Ureter (tissue), 1 donor: ENCODE measurements at regions not wholly inside any gene's neighbourhood (a gene's known extent, or its start where the extent isn't known, plus 50 kb on each side); places are given as distances from the start of the nearest gene placed in this dataset.

Experiments used
- DNase-seq: peaks from one replicate; pipeline ENCODE4 v3.0.0-alpha.2; 2020; ENCODE audit warnings: low spot score
- donor health status: DM: yes; HTN: yes; CAD: no.

DNA sequence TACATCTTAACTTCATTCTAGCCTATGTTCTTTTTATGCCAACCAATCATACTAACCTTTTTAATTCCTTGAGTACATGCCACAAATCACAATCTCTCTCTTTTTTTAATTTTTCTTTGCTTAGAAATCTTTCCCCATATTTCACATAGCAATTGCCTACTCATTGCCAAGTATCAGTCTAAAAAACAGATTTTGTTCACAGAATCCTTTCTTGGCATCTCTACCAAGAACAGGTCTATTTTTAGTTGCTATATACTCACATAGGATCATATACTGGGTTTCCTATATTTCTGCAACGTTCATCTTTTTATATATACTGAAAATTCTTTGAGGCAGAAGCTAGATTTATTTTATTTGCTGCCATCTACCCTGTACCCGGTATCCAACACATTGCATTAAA, 292.1 kb downstream of the GASK1B start:
- DNase-seq: no peak

DNA sequence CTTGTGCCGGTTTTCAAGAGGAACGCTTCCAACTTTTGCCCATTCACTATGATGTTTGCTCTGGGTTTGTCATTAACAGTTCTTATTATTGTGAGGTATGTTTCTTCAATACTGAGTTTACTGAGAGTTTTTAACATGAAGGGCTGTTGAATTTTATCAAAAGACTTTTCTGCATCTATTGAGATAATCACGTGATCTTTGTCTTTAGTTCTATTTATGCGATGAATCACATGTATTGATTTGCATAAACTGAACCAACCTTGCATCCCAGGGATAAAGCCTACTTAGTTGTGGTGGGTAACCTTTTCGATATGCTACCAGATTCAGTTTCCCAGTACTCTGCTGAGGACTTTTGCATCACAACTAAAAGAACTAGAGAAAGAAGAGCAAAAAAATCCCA, 318.0 kb downstream of the GASK1B start:
- no peak for DNase-seq

DNA sequence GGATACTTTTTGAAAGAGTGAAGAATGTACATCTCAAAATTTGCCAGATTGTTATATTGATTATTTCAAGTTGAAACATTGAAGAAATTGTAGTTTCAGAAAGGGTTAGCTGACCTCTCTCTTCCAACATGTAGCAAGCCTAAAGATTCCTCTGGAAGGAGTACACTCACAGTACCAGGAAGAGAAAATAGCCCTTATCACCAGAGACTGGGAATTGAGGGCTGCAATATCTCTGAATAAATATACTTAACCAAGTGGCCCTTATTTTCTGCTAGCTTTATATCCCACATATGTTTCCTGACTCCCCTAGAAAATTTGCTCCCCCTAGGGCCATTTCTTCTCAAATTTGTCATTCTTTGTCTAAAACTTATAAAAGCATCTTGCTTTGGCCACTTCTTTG, 332.2 kb downstream of the GASK1B start:
- DNase-seq: no peak

DNA sequence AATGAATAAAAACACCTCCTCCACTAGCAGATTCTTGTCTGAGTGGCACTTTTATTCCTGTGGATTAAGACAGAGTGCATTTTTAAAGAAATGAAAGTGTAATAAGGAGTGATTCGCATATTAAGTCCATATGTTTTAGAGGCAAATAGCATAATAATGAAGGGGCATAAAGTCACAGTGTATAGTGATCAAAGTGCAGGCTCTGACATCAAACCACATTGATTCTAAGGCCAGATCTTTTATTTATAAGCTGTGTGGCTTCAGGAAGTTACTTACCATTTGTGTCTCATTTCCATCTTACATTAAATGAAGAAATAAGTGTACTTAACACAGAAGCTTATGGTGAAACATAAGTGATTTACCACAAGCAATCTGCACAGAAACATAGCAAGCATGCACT, 332.8 kb downstream of the GASK1B start:
- DNase-seq: no peak

DNA sequence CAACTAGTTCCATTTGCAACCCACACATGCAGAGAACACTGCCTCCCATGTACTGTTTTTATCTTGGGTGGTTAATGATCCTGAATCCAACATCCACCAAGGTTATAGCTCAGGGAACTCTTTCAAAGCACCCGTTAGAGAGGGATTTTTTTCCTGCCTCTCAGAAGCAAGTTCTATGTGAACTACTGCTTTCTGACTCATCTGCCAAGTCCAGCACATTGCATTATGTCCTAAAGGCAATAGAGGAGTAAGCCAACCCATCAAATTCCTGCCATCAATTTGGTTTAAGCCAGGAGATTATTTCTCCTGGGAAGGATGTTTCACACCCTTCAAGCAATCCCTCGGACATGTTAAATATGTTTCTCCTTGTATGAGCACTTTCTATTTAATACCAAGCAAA, 334.5 kb downstream of the GASK1B start:
- DNase-seq: no peak

DNA sequence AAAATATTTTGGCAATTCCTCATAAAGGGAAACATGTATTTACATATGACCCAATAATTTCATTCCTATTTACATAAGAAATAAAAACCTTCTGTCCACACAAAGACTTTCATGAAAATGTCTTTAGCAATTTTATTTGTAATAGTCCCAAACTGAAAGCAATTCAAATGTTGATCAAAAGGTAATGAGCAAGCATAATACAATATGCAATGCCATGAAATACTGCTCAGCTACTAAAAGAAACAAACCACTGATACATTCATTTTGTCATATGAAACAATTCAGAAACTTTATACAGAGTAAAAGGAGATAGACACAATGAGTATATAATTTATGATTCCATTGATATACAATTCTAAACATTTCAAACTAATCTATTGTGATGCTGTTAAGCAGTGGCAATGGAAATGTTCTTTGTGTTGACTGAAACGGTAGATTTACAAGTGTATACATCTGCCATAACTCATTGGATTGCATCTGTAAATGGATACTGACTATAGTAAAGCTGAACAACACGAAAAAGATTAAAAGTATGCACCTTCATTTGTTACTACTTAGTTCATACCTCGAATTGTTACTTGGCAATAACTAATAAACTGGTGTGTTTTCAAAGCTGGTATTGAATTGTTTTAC, 335.6 kb downstream of the GASK1B start:
- DNase-seq: no peak

DNA sequence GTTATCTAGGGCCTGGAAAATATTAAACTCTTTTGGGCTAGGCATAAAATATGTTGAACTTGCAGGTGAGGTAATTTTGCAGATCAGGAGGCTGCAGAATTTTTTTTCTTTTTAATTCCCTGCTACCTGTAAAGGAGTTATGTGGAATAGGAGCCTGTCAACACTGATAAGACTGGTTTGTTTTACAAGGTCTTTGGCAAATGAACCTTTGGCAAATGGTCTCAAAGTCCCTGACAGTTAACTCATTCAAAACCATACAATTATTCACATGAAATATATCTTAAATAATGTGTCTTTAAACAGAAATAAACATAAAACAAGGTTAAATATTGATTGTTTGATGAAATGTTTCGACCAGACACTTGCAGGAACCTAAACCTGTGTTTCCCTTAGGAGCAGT, 340.2 kb downstream of the GASK1B start:
- no peak for DNase-seq

DNA sequence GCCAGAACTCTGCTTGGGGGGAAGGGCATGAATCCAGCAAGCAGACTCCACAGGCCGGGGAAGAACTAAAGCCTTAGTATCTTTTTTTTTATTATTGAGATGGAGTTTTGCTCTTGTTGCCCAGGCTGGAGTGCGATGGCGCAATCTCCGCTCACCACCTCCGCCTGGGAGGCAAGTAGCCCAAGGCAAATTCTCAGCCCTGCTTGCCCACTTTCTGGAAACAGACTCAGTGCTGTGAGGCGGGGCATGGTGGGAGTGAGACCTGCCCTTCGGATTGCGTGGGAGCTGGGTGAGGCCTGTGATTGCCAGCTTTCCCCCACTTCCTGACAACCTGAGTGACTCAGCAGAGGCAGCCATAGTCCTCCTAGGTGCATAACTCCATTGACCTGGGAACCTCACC, 348.8 kb downstream of the GASK1B start:
- no peak for DNase-seq

DNA sequence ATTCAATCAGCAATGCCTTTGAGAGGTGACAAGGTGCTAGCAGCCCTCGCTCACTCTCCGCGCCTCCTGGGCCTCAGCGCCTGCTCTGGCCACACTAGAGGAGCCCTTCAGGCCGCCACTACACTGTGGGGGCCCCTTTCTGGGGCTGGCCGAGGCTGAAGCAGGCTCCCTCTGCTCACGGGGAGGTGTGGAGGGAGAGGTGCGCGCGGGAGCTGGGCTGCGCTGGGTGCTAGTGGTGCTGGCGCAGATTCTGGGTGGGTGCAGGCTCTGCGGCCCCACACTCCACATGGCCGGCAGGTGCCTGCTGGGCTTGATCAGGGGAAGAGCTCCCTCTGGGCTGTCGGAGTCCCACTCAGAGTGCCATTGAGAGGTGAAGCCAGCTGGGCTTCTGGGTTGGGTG, 351.0 kb downstream of the GASK1B start:
- no peak for DNase-seq

DNA sequence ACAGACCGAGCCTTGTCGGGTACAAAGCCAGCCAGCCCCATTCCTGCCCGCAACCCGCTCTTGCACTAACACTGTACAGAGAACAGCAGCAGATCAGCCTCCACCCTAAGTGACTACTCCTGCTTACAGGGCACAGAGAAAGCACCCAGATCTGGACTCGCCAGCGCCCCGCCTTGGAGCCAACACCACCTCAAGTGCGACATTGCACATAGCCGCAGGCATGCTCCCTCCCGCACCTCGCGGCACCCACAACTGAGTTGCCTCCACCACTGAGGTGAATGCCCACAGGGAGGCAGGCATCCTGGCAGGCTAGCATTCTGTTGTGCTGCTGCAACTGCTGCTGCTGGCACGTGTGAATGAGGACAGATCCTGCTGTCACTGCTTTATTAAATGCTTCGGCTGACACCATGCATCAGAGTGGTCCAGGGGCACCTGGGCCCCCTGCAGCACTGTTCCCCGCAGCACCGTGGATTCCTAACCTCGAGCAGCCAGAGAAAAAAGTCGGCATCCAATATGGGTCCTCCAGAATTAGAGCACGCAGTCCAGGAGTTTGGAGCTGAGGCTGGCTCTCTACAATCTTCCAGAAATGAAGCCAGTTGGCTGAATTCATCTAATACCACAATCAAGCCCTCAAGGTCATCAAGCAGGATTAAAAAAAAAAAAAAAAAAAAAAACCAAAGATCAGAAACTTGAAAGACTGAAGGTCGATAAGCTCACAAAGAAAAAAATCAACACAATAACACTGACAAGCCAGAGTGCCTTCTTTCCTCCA, 352.9 kb downstream of the GASK1B start:
- DNase-seq: no peak

DNA sequence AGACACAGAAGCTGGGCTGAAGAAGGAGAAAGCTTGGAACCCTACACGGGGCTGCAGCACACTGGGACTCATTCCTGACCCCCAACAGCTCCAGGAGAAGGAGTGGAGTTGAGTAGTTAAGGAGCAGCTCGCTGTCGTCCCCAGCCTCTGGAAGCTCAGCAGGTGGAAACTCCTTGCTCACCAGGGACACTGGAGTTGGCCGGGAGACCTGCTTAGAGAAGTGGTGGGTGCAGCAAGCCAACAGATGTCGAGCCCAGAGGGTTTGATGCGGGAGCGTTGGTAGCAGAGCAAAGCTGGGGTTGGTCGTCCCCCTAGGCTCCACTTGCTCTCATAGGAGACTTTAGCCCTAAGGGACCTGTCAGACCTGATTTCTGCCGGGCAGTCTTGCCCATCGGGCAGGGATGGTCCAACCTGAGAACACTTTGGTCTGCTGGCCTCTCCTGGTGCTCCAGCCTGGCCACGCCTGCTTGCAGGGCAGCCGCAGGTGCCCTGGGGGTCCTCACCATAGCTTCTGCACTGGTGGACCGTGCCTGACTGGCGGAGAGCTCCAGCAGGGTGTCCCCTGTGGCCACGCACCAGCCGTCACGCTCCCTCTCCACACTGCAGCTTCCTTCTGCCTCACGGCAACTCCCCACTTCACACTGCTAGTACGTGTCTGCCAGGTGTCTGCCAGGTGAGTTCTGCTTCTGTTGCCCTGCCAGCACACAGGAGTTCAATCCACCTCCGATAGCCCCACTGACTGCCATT, 353.7 kb downstream of the GASK1B start:
- no peak for DNase-seq

DNA sequence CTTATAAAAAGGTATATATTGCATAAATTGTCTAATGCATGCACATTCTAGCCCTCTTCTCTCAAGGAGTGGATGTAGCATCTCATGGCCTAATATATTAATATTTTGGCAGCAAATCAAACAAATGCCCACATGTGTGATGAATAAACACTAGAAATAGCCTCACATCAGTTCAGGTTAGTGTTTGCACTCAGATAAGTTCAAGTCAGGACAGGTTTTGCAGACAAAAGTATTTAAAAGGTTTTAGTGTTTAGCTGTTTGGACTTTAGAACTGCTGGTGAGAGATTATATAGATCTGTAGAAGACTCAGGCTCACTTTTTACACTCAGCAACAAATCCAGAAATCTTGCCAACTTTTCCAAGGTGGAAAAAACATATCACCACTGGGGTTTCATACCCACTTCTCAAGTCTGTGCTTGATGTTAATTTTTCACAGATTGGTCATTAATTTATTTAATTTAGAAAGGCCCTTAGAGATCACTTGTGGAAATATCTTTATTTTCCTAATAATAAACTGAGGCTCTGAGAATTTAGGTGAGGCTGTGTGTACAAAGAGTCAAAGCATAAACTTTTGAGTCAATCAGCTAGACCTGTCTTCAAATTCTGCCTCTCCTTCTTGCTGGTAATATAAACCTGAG, 362.6 kb downstream of the GASK1B start:
- no peak for DNase-seq

DNA sequence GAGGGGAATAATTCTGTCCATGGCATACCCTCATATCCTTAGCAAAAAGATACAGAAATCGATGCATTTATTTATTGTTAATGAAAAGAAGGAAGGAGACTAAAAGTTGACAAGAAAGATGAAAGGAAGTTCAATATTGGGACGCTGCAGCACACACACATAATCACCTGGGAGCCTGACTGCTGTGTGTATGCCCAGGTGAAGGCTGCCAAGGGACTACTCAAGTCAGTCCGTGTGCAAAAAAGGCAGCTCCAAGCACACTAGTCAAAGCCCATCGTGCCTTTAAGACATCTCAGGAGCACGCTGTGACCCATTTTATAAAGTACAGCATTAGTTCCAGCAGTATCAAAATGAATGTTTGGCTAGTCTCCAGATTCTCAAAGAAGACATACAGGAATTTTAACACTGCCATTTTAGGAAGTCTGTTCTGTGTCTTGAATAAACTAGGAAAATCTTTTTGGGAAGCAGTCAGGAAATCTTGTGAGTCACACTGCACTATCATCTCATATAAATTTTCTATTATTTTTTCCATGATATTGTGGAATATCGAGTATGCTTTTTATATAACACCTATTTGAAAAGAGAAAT, 363.9 kb downstream of the GASK1B start:
- no peak for DNase-seq

DNA sequence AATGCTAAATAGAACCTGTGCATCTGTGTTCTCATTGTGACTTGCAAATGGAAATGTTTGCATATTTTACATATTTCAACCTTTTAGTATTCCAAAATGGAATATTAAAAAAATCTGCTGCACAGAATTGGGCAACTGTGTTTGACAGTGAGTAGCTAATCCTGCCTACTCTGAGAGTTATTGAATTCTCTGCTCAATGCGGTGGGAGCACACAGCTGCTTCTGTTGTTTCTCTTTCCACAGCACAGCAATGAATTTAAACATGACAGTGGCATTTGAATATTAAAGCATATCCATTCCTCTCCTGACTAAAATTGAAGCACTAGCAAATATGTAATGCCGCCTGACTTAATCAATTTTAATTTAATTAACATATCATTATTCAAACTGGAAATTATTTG, 366.6 kb downstream of the GASK1B start:
- no peak for DNase-seq

DNA sequence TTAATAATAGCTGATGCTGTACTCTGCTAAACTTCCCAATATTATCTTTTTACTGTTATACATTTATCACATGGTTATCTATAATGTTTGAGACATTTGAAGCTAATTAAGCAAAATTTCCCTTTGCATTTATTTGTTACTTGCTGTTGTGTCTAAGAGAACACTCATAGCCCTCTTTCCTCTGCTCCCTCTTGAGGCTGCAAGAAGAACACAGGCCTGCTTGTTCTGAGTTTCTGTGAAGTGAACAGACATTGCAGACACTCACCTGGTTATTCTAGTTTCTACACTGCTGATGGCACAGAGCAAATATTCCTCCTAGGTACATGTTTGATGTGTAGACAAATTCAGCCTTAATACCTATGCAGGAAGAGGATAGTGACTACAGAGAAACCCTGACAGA, 367.8 kb downstream of the GASK1B start:
- no peak for DNase-seq

DNA sequence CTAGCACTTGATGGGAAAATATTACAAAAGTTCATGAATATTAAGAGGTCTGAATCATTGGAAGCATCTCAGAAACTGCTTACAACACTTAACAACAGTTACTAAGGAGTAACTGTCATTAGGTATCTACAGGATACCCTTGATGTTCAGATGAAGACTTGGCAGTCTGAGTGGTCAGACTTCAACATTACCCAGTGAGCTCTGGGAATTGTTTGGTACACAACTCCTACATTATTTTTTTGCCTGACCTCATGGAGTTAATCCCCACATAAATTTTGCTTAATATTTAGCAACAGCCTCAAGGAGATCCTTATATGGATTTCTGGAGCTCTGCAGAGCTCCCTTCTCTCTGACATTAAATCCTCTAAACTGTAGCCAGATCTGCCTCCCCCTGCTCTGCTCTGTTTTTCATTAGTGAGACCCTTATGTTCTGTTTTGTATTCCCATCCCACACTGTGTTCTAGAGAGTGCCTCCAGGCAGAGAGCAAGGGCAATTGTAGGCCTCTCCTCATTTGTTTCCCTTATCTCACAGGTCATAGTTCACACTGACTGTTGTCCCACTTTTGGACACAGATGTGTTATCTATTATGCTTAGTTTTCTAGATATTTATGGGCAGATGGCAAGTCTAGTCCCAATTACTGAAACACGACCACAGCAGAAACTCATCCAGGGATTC, 368.8 kb downstream of the GASK1B start:
- DNase-seq: no peak

DNA sequence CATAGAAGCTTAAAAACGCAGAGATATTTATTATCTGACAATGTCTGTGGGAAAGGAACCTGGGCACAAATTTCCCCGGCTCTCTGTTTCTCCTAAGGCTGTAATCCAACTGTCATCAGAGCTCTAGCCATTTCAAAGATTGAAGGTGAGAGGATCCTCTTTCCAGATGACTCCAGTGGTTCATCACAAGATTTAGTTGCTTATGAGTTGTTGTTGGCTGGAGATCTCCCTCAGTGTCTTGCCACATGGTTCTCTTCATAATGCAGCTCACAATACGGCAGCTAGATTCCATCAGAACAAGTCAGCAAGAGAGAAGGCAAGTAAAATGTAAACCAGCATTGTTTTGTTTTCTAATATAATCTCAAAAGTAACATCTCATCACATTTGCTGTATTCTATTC, 369.4 kb downstream of the GASK1B start:
- DNase-seq: no peak

DNA sequence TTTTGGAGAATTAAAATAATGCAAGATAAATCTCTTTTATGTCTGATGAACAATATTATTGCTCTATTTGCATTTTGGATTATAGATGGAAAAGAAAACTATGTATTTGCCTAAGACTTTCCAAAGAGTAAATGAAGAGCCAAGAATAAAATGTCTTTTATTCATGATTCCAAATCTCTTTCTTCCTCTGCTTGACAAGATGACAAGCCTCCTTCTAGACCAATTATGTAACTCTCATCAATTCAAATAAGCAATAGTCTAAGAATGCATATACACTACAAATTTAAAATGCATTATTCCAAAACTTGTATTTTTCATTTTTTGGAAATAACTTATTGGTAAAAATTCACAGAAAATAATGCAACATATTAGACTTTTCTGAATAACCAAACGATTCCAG, 377.3 kb downstream of the GASK1B start:
- no peak for DNase-seq

DNA sequence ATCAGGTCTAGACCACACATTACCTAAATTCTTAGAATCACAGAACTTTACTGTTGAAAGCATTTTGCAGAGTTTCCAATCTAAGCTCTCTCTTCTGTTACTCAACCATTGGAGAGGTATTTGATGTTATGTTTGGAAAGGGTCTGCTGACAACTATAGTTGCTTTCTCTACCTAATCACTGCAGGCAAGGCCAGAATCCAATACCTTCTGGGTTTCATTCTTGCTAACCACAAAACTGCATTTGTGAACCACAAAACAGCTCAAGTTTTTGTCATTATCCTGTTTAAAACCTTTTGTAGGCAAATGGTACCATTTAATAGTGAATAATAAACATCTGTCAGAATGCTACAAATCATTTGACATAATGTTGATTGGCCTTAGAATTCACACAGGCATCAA, 380.1 kb downstream of the GASK1B start:
- DNase-seq: no peak

DNA sequence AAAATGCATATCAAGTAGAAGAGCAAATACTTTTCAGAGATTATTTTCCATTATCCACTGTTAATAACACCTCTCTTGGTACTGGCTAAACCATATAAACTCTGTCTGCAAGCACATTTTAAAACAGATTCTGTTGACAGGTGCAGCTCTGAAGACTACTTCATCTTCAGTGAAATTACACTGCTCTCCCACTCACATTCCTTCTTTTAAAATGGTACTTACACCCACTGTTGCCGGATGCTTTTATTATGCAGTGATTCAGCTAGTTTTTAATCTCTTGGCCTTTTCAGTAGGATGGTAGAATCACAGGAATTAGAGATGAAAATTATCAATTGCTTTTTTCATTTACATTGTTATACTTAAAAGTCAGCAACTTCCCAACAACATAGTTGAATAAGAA, 381.6 kb downstream of the GASK1B start:
- DNase-seq: no peak

DNA sequence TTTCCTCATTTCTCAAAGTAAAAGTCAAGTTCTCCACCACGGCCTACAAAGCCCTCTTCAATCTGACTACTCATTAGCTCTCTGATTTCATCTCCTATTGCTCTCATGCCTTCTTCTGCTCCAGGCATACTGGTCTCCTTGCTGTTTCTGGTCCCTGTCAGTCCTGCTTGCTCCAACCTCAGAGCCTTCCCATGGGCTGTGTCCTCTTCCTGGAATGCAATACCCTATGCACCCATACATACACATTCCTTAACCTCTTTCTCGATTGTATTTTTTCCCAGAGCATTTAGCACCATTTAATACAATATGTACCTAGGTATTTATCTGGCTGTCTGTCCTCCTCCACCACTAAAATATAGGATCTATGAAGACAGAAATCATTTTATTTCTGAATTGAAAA, 385.2 kb downstream of the GASK1B start:
- no peak for DNase-seq

DNA sequence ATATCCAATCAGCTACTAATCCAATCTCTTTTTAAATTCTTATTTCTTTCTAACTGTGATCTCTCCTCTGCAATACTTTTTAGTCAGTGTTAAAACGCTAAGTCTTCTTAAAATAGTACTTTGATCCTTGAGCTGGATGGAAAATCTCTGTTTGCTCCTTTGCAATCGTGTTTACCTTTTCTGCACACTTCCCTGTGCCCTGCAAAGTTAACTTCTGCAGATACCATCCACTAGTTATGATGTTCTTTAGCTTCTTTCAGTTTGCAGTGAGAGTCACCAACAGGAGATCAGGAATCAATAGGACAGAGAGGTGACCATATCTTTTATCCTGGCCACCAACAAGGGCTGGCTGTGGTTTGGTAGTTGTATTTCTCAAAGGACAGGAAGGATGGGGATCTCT, 391.5 kb downstream of the GASK1B start:
- DNase-seq: no peak
